Cerebellar cortex (tissue), 1 donor: ENCODE measurements at regions not wholly inside any gene's neighbourhood (a gene's known extent, or its start where the extent isn't known, plus 50 kb on each side); places are given as distances from the start of the nearest gene placed in this dataset.
A peak's percentile ranks its signal among the peaks of the same experiment; 100 is the strongest.
"Not testable (repeated sequence)": the region's sequence is repeated elsewhere in the genome, so short reads cannot be mapped to it uniquely, and the experiment has no call there.

ENCODE experiments used
- DNase-seq: peaks from one replicate; pipeline ENCODE4 v3.0.0-alpha.2; 2015; ENCODE audit warnings: low spot score

DNA sequence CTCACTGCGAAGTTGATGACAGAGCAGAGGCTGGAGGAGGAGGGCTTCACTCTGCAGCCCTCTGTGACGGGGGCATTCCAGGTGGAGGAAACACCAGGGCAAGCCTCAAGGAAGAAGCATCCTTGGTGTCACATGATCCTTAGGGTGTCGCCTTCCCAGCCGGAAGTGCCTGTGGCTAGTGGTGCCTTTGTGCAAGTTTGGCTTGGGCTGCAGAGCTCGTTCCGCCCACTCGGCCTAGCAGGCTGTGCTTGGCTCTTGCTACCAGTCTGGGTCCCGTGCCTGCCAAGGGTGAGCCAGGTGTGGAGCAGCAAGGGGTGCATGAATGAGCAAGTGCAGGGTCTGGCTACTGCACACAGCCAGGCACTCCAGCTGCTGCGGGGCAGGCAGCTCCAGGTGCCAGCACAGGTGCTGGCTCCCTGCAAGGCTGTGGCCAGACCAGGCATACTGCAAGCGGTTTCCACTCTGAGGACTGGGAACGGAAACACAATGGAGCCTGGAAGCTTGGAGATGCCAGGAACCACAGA lies 325.3 kb upstream of the SMIM21 start:
- no peak for DNase-seq

DNA sequence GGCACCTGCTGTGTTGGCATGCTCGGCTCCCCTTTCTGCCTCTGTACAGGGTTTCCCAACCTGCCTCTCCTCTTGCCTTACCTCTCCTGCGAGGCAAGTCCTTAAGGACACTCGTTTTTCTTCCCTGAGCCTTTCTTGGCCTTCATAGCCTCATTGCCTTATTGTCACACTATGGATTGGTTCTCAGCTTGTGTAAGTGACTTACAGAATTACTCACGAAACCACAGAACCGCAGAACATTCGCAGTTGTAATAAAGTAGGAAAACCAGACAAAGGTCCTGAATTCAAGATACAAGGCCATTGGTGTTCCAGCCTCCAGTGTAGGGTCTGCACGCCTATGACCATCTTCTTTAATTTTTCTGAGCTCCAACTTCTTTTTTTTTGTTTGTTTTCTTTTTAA lies 317.6 kb upstream of the SMIM21 start:
- no peak for DNase-seq

- DNase-seq, result no peak
These were observed 315.0 kb upstream of the SMIM21 start for GRCh38 chr18:75742516-75742915.

DNA sequence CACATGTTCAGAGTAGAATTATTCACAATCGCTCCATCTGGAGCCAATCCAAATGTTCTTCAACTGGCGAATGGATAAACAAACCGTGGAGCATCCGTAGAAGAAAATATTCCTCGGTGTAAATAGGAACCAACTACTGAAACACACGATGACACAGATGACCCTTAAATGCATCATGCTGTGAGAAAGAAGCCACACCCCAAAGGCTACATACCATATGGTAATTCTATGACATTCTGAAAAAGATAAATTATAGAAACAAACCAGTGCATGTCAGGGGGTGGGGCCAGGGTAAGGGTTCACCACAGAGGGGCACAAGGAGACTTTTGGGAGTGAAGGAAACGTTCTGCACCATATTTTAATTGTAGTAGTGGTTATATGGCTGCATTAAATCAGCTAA lies 312.2 kb upstream of the SMIM21 start:
- DNase-seq, result no peak

DNA sequence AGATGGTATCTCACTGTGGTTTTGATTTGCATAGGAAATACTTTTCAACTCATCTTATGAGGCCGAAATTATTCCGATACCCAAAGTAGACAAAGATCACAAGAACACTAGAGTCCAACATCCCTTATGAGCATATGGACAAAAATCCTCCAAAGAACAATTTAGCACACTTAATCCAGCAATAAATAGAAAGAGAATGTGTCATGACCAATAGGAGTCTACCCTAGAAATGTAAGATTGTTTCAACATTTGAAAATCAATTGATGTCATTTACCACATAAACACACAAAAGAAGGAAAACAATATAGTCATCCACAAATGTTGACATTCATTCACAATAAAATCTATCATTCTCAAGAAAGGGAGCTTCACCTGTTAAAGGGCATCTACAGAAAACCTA lies 307.8 kb upstream of the SMIM21 start:
- no peak for DNase-seq

DNA sequence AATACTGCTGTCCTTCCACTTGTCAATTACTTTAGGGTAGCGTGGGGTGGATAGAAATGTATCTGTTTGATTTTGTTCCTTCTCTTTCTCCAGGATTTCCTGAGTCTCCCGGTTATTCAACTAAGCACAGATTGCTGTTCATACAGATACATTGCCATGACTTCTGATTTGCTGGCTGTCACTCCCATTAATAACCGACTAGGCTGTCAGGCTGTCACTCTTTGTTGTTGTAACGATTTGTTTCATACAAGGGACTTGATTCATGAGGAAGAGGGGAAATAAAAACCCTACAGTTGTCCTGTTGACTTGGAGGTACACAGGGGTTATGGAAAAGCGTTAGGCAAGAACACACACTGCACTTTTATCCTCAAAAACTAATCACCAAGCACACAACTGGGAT lies 302.7 kb upstream of the SMIM21 start:
- DNase-seq, result no peak

DNA sequence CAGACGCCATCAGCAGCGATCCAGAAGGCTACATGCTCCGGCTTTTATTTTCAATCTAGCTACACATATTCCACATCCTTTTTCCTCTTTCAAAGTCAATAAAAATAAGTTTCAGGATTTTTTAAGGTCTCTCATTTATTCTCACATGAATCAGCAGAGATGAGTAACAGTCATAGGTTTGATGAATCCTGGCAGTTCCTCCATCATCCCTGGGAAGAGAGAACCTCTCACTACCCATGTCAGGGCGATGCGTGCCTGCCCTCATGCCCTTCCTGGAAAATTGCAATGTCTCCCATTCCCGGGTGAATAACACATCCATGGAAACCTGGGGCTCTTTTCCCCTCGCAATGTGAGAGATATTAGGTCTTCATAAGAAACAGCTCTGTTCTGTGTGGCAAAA lies 301.1 kb upstream of the SMIM21 start:
- no peak for DNase-seq

DNA sequence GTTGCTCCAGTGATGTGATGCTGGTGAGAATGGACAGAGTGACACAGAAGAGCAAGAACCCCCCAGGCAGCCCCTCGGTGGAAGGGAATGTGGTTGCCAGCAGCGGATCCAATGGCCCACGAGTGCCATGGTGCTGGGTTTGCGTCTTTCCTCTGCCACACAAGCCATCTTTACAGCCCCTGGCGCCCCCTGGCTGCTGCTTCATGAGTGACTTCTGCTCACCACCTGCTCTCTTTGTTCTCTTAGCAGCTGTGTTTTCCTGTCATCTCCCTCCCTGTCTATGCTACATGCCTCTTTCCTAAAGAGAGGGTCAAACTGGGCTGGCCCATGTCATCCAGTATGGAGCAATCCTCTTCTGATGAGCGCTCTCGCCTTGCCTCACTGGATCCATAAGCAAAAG lies 300.0 kb upstream of the SMIM21 start:
- peak; percentile 10 for DNase-seq

GRCh38 chr18:75723521-75724340 lies 296.2 kb upstream of the SMIM21 start:
- DNase-seq, result no peak

DNA sequence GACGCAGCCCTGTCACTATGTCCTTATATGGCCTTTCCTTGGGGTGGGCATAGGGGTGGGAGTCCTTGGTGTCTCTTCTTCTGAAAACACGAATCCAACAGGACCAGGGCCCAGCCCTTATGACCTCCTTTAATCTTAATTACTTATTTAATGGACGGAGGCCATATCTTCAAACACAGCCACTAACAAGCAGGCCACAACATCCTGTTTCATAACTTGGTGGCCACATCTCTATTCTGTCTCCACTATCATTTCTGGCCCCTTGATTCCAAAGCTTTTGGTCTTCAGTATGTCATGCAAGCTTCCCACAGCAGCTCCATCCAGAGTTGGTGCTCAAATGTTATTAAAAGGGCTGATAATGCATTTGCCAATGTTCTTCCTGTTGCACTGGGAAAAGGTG lies 287.3 kb upstream of the SMIM21 start:
- no peak for DNase-seq

- DNase-seq, result not testable (repeated sequence)
These were observed 284.8 kb upstream of the SMIM21 start for GRCh38 chr18:75712124-75712867.

DNA sequence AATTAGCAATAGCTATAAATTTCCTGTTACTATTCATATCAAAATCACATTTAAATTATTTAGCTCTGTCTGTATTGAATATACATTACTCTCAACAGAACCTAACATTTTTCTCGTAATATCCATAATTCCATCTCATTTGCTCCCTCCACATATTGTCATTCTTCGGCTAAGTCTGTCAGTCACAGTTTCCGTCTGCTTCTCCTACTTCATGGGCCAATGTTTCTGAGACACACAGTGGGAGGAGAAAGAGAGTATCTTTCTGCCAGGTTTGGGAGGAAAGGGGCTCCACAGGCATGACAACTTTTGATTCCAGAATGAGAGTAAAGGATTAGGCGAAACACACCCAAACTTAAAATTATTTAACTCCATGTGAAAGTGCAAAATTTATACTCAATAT lies 273.1 kb upstream of the SMIM21 start:
- DNase-seq, result no peak

- no peak for DNase-seq
These were observed 271.4 kb upstream of the SMIM21 start for GRCh38 chr18:75698861-75699260.

GRCh38 chr18:75697493-75697892 lies 270.0 kb upstream of the SMIM21 start:
- DNase-seq, result no peak

DNA sequence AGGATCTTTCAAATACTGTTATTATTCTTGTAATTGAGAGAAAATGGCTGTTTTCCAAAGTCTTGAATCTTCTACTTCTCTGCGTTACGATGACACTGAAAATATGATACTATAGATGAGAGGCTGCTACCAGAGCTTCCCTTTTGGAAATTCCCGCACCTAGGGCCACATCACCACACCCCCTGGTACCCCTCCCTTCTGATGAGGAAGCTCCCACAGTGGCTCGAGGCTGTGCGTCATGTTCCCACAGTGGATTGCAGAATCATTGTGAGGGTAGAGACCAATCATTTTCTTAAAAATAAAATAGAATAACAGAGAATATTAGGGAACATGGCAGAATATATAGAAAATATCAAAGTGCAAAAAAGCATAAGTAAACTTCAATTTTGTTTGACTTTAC lies 268.9 kb upstream of the SMIM21 start:
- DNase-seq, result no peak

DNA sequence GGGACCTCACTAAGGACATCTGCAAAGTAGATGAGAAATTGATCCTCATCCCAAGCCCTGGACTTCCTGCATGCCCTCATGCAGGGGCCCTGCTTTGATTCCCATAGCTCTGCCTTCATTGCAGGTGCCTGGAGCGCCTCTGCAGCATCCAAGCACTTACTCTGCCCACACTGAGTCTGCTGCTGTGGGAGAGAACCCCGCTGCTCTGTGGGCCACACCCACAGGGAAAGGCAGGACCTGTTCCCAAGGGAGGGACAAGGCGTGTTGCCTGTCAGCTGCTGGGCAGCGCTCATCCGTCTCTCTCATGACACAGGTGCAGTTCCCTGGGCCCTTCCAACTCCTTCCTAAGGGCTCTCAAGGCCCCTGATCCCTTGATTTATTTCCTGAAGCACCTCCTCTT lies 266.8 kb upstream of the SMIM21 start:
- DNase-seq, result no peak

DNA sequence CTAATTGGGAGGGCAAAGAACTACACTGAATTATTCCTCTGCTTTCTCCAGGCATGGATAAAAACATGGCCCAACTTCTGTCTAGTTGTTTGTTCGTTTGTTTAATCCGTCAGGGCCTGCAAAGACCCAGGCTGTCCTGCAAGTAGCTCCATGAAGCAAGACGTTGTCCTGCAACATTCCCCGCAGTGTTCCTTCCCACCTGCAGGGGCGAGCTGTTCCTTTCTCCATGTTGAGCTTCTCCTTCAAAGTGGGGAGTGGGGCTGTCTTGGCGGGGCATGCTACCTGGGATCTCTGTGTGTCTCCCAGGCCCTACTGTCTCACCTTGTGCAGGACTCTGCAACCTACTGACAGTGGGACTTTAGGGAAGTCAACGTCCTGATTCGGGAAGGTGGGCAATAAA lies 264.0 kb upstream of the SMIM21 start:
- no peak for DNase-seq

GRCh38 chr18:75690283-75690682 lies 262.8 kb upstream of the SMIM21 start:
- not testable (repeated sequence) for DNase-seq

DNA sequence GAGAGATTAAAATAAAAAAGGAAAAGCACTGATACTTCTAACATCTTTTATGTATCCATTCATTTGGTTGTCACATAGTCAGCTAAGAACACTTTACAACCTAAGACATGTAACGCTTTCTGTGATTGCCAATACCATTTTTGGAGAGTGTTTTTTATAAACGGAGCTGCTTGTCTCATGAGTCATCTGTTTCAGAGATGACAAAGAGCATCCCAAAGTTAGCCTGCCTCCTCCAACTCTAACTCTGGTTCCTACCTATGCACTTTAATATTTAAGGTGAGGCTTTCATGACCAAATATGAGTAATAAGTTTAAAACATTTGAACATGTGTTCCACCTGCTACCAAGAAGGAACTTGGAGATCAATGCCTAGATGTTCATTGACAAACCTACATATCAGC lies 260.1 kb upstream of the SMIM21 start:
- no peak for DNase-seq

- DNase-seq, result no peak
These were observed 255.9 kb upstream of the SMIM21 start for GRCh38 chr18:75683426-75683825.

DNA sequence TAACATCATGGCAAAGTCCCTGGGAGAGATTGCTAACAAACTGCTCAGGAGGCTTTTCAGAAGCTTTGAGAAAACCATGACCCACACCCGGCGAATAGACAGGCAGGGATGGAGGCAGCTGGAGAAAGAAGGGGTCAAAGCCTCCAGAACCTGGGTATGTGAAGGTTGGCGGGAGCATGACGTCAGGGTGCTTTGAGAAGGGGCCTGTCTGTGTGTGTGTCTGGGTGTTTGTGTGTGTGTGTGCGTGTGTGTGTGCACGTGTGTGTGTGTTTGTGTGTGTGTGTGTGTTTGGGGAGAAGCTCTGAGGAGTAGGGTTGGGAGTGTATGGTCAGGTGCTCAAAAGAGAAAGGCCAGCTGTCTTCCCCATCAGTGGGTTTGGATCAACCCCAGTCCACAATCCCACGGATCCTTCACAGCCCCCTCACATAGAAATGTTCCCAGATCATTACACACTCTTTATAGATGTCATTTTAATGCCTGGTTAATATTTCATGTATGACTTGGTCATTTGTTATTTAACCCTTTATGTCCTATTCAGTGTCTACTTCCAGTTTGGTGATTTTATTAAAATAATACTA lies 254.1 kb upstream of the SMIM21 start:
- no peak for DNase-seq

- no peak for DNase-seq
These were observed 251.8 kb upstream of the SMIM21 start for GRCh38 chr18:75679331-75679730.

GRCh38 chr18:75678627-75679026 lies 251.1 kb upstream of the SMIM21 start:
- DNase-seq, result no peak
